K562 (cell line): ENCODE measurements at regions not wholly inside any gene's neighbourhood (a gene's known extent, or its start where the extent isn't known, plus 50 kb on each side); places are given as distances from the start of the nearest gene placed in this dataset.

Source experiments
- CREB1 ChIP-seq, 2 experiments: sonication (generic) in 1 of 2; formaldehyde crosslinking in 1 of 2; IDR thresholded peaks; 2 replicates each; pipeline versions ENCODE4 v1.6.1 to v1.8.0; 2012 to 2022; ENCODE audit warnings: inconsistent platforms in 1 of 2, mild to moderate bottlenecking in 1 of 2, missing genetic modification reagents in 1 of 2, moderate library complexity in 1 of 2
- CREM ChIP-seq: IDR thresholded peaks from 2 replicates; pipeline ENCODE4 v1.6.1; 2014; ENCODE audit warnings: antibody characterized with exemption, low read depth
- FOXM1 ChIP-seq, 2 experiments: fragments of 450-650 bp in 1 of 2; sonication (generic) in 1 of 2; formaldehyde crosslinking in 1 of 2; IDR thresholded peaks; 2 replicates each; pipeline versions ENCODE4 v1.6.1 to v1.9.0; 2017 to 2022; ENCODE audit warnings: low read depth in 2 of 2, mild to moderate bottlenecking in 2 of 2, missing genetic modification reagents in 1 of 2, moderate library complexity in 1 of 2
- GABPA ChIP-seq: fragments of 200-800 bp; sonication (Bioruptor generic); conservative IDR thresholded peaks from 2 replicates; pipeline ENCODE4 v1.6.1; 2016; ENCODE audit warnings: low read depth, missing genetic modification characterization, missing compliant biosample characterization
- RERE ChIP-seq: sonication (generic); formaldehyde crosslinking; IDR thresholded peaks from 2 replicates; pipeline ENCODE4 v1.8.0; 2023; ENCODE audit warnings: missing genetic modification reagents, mild to moderate bottlenecking, borderline replicate concordance
- ZBTB17 ChIP-seq: fragments of 450-650 bp; formaldehyde crosslinking; IDR thresholded peaks from 2 replicates; pipeline ENCODE4 v1.4.0; 2020; ENCODE audit warnings: mild to moderate bottlenecking
- ZNF146 ChIP-seq: IDR thresholded peaks from one replicate; pipeline ENCODE4 v1.6.1; 2018; ENCODE audit warnings: missing compliant biosample characterization; ENCODE audit not compliant: unreplicated experiment
- ZZZ3 ChIP-seq: fragments of 450-650 bp; IDR thresholded peaks from 2 replicates; pipeline ENCODE4 v1.6.1; 2016; ENCODE audit warnings: antibody characterized with exemption, mild to moderate bottlenecking, moderate library complexity

DNA sequence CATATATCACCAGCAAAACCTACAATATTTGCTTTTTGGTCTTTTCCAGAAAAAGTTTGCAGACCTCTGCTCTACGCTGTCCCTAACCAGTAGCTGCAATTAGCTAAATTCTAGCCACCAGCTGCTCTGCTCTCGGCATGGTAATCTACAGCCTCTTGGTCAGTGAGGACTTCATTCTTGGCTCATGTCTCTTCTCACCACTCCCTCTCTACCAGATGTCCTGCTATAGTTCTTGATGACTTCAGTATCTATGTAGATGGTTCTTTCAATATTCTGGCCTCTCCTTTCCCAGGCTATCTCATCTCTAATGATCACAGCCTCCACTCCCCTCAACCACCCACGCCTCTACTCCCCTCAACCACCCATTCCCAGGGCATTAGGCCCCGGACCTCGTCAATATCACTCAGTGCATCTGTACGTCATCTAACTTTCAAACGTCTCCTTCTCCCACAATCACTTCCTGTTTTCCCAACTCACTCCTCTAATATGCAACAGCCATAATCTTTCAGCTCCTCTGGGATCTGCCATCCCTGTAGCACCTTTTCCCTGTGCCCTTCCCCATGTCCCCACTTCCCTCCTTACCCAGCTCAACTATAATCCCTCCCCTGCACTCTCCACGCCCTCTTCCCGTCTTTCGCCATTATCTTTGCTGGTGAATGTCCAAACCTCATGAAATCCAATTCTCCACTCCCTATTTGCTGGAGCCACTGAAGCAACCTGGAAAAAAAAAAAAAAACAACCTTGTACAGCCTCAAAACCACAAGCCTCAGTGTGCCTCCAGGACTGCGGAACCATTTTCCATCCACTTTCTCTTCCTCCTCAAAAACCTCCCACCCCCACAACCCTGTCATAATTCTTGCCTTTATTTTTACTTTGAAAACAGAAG, 429.4 kb upstream of the PROK2 start (continued):
- TF ChIP-seq RERE (CRISPR knock-in tag) (no peak), CREM (peak; percentile 85), FOXM1 (IDR thresholded peaks at IDR 0.05; ENCODE audit: low read depth) (0 out of 2 replicates have a peak, but pooled peaks have one; percentile 29), FOXM1 (CRISPR knock-in tag; IDR thresholded peaks at IDR 0.05; ENCODE audit: low read depth) (no peak), ZBTB17 (CRISPR knock-in tag) (0 out of 2 replicates have a peak, but pooled peaks have one; percentile 20), CREB1 (IDR thresholded peaks at IDR 0.05) (no peak), CREB1 (CRISPR knock-in tag; IDR thresholded peaks at IDR 0.05) (0 out of 2 replicates have a peak, but pooled peaks have one; percentile 17), ZZZ3 (no peak), ZNF146 (CRISPR knock-in tag) (no peak), GABPA (tag) (peak; percentile 46; the same call in 1 of the 2 replicates)
